GM19452 (cell line): ENCODE measurements at regions not wholly inside any gene's neighbourhood (a gene's known extent, or its start where the extent isn't known, plus 50 kb on each side); places are given as distances from the start of the nearest gene placed in this dataset.
A peak's percentile ranks its signal among the peaks of the same experiment; 100 is the strongest.

Experiments used
- ATAC-seq: cut with Tn5 transposase; IDR thresholded peaks from one replicate; pipeline ENCODE4 v1.9.1; 2021; ENCODE audit not compliant: unreplicated experiment

DNA sequence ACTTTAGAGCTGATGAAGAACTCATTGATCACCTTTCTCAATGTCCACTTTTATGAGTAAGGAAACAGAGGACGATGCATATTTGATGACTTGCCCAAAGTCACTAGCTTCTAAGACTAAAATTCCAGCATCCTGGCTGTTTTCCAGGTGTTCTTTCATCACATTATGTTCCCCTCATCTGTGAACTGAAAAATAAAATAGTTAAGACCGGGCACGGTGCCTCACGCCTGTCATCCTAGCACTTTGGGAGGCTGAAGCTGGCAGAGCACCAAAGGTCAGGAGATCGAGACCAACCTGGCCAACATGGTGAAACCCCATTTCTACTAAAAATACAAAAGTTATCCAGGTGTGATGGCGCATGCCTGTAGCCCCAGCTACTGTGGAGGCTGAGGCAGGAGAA lies 297.5 kb downstream of the DUSP10 start:
- ATAC-seq, result no peak

DNA sequence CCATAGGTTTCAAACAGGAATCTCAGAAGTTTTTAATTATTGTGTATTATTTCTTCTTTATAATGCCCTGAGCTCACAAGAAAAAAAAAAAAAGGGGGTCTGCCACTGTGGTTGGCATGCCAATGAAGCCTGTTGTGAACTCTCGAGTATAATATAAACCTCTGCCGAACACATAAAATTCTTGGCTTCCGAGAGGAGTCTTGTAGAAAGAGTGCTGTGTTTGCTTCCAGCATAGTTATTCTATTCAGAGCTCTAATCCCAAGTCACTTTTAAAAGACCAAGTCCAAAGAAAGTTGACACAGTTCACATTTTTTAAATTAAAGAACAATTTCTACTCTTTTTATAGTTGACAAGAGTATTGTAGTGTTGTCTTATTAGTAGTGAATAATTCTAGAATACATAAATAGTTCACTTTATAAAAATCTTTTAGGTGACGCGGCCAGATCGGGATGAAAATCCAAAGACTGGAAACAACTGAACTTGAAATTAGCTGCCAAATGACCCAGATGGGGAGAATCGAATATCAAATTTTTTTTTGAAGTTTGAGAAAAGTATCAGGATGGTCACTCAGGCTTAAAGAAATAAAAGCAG lies 293.2 kb downstream of the DUSP10 start:
- no peak for ATAC-seq

DNA sequence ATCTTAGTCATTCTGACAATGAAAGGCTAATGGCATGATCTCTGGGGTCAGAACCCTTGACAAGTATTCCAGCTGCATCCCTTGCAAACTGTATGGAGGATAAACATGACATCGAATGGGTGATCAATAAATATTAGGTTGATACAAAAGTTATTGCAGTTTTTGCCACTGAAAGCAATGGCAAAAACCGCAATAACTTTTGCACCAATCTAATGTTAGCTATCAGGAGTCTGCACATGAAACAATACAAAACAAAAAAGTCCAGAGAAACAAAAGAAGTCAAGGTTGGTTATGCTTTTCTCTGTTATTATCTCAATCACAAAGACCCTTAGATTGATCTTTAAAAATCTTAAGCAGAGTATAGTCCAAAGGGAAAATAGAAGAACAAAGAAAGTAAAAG lies 292.7 kb downstream of the DUSP10 start:
- no peak for ATAC-seq

- peak; percentile 72 for ATAC-seq
Observed at GRCh38 chr1:221449801-221450470, 292.0 kb downstream of the DUSP10 start.

DNA sequence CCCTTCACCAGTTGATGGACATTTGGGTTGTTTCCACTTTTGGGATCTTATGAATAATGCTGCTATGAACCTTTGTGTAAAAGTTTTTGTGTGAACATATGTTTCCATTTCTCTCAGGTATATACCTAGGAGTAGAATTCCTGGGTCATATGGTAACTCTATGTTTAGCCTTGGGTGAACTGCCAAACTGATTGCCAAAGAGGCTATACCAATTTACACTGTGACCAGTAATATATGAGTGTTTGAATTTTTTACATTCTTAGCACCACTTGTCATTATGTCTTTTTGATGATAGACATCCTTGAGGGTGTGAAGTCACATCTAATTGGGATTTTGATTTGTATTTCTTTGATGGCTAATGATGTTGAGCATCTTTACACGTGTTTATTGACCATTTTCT lies 290.1 kb downstream of the DUSP10 start:
- ATAC-seq, result no peak

DNA sequence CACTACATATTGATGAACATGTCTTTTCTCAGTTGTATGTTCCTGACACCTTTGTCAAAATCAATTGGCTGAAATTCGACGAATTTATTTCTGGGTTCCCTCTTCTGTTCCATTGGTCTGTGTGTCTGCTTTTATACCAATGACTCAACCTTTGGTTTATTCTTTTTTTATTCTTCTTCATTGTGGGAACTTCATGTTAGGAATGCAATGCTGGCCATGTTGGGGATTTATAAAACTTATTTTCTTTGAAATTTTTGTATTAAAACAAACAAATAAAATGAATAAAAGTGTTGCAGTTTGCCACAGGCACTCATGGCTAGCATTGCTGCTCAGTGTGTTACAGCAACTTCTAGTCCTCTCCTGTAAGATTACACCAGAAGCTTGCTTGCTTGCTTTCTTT lies 287.8 kb downstream of the DUSP10 start:
- ATAC-seq, result no peak

GRCh38 chr1:221456918-221457317 lies 285.0 kb downstream of the DUSP10 start:
- no peak for ATAC-seq

DNA sequence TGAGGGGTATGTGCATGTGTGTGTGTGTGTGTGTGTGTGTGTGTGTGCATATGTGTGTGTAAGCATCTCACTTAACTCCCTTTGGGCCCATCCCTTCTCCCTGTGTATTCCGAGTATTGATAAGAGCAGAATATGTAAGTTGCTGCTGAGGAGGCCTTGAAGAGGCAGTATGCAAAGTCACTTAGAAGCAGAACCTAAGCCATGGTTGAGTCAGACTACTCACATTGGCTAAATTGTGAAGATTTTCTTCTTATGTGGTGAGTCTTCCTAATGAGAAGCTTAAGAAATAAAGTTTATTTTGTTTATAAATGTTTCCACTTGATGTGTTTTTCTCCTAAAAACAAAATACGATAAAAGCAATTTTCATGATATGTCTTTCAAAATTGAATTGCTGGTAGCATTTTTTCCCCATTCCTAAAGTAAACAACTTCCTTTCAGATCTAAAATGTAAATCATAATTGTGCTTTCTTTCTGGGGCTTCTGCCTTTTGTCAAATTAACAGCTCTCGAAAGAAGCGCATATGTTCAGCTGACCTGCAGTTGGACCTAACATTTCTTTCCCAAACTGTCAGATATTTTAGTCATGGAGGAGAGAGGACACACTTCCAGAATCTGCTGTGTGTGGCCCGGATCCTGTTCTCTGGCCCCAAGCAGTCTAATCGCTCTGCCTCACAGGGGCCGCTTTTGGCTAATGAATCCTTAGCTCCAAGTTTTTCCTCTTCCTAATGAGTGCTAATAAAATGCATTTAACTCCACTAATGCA lies 284.0 kb downstream of the DUSP10 start:
- no peak for ATAC-seq

DNA sequence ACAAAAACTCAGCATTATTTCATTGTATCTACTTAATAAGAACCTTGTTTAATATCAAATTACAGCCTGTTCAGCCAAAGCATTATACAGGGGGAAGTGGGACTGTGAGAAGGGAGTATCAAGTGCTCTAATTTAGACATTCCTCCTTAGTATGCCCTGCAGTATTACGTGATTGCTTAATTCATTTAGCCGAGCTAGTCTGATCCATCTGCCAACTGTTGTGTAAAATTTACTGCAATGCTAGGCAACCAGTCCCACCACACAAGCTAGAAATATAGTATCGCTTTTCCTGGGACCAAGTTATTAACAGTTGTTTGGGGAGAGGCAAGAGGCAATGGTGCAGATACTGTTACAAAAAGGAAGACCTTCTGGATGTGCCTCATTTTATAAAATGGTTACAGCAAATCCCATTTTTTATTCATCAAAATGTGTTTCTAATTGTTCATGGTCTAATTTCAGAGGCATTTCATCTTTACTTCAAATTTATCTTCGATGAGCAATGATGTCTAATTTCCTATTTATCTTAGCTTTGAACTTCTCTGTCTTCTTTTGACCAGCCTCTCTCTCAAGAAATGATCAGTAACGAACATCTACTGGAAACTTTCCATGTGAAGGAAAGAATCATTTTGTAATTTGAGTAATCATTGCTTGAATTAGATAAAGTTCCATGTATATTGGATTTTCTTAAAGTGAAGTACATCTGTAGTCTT lies 283.3 kb downstream of the DUSP10 start:
- ATAC-seq, result no peak

DNA sequence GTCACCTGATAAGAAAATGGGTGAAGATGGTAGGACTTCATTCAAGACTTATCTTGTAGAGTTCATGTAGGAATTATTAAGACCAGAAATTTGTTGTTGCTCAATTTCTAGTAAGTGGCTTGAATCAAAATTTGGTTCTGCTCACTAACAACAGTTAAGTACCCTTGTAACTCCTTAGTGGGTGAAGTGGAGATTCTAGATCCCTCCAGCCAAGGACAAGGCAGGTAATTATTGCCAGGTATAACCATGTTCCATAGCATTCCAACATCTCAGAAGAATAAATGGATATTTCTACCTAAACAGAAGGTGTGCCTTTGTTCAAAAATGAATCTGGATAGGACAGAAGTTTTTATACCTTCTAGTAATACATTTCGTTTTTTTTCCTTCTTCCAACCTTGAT lies 282.3 kb downstream of the DUSP10 start:
- ATAC-seq, result no peak

GRCh38 chr1:221462345-221462744 lies 279.5 kb downstream of the DUSP10 start:
- ATAC-seq, result no peak

DNA sequence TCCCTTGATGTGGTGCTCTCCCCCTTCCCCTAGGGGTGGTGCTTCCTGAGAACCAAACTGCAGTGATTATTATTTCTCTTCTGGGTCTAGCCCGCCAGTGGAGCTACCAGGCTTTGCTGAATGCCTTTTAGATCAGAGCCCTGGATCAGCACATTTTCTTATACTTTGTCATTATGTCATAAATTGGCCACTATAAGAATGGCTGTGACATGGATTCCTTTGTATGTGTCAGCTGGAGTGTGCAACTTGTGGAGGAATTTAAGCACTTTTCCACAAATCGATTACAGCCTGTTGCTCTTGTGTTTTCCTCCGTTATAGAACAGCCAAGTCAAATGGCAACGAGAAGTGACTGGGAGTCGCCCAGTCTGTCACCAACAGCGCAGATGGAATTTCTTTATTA lies 273.3 kb downstream of the DUSP10 start:
- no peak for ATAC-seq

GRCh38 chr1:221469476-221469875 lies 272.4 kb downstream of the DUSP10 start:
- no peak for ATAC-seq

DNA sequence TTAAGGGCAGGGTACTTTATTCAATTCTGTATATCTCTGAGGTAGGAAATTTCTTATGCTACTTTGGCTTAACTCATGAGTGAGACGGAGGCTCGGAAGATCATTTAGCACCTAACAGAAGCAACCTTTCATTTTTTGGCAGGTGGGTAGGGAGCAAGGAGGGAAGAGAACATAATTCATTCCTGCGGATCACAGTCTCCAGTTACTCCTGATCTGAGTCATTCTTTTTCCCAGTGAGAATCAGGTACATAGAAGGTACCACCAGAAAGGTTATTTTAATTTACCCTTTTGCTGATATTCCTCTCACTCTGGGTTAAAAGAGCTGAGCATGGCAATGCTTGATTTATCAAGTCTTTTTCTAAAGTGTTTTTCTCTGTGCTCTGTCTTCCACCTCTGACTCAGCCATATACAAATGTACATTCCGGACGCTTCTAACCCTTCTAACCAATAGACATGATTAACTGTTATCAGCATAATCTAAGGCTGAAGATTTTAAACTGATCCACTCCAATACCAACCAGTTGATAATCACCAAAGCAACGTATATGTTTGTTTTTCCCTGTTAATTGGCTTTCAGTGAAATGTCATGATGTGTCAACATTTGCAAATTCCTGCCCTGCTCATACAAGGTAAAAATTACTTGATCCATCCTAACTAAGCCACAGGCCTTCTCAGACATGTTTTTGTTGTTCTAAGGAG lies 271.7 kb downstream of the DUSP10 start:
- no peak for ATAC-seq

DNA sequence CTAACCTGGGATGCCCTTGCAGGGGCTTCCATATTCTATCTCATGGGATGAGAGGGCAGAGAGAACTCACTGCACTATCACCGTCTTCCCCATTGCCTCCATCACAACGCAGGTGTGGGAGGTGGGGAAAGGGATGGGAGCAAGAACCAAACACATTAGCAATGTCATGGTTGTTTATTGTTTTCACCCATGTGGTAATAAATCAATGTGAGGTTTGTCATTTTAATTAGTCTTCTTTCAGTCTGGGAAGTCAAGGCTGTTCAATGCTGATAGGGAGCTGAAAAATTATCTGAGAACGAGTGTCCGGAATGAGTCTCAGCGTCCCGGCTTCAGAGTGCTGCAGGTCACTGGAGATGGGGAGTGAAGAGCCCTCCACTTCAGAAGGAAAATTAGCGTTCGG lies 268.5 kb downstream of the DUSP10 start:
- ATAC-seq, result no peak

DNA sequence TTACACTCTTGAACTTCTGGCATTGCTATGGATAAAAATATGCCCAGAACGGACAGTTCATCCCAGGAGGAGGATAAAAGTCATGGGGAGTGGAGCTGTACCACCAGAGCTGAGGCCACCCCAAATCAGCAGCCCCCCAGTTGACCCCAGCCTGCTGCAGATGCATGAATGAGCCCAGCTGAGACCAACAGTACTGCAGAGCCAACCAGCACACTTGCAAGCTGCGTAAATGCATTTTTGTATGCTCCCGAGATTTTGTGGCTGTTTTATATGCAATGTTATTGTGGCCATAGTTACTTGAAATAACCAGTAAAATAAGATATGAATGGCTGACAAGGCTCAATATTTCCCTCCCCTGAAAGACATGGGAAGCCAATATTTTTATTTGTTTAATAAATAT lies 264.6 kb downstream of the DUSP10 start:
- no peak for ATAC-seq

GRCh38 chr1:221478050-221478949 lies 263.6 kb downstream of the DUSP10 start:
- ATAC-seq, result peak; percentile 85

DNA sequence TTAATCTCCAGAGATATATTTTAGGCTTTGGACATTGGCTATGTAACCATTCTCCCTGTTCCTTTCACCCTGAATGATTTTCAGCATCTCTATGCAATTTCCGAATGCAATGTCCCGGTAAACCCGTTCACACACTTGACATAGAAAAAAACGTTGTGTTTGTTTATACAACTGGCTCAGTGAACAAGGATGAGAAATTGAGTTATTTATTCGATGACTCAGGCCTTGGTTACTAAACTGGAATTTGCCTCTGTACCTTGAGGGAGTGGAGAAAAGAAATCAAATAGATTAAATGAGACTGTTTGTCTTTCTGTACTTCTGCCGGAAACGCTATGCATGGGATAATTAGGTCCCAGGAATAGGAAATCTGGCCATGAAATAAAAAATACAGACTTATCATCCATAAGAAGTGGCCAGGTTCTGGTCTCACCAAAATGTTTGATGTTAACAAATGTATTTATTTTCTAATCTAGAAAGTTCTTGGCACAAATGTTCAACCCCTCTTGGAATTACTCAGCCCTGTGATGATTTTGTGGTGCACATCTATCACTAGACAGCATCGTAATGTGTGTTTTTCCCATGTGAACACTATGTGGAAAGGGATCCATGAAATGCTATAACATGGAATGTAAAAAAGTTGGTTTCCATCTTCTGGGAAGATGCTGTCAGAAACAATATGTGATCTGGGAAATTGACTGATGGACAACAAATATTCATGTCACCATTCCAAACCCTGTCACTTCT lies 253.9 kb downstream of the DUSP10 start:
- ATAC-seq, result no peak

GRCh38 chr1:221488550-221488949 lies 253.3 kb downstream of the DUSP10 start:
- ATAC-seq, result no peak
